DND-41 (cell line): ENCODE measurements at regions not wholly inside any gene's neighbourhood (a gene's known extent, or its start where the extent isn't known, plus 50 kb on each side); places are given as distances from the start of the nearest gene placed in this dataset.

Experiments
- ATAC-seq: fragments of 200-7000 bp; cut with Tn5 transposase; 3 replicates; pipeline ENCODE4 v1.9.1; 2021; ENCODE audit warnings: low read depth; ENCODE audit not compliant: insufficient read depth
- DNase-seq: peaks from one replicate; pipeline ENCODE4 v3.0.0-alpha.2; 2020
- H2AFZ ChIP-seq: 2 replicates; pipeline ENCODE4 v1.6.0; 2012; ENCODE audit warnings: low read depth, low read length
- H3K27ac ChIP-seq: 2 replicates; pipeline ENCODE4 v1.5.1; 2012; ENCODE audit warnings: low read length, inconsistent platforms
- H3K27me3 ChIP-seq: fragments of 200-600 bp; sonication (generic); 2 replicates; pipeline ENCODE4 v1.6.0; 2012; ENCODE audit warnings: low read length, mild to moderate bottlenecking, inconsistent platforms; ENCODE audit not compliant: insufficient read depth, poor library complexity
- H3K36me3 ChIP-seq: 2 replicates; pipeline ENCODE4 v1.5.1; 2012; ENCODE audit warnings: low read length, inconsistent platforms; ENCODE audit not compliant: insufficient read depth
- H3K4me1 ChIP-seq: 2 replicates; pipeline ENCODE4 v1.5.1; 2012; ENCODE audit warnings: mild to moderate bottlenecking, low read length; ENCODE audit not compliant: insufficient read depth
- H3K4me2 ChIP-seq: 2 replicates; pipeline ENCODE4 v1.6.0; 2012; ENCODE audit warnings: mild to moderate bottlenecking, moderate library complexity, low read length, inconsistent platforms; ENCODE audit not compliant: insufficient read depth
- H3K4me3 ChIP-seq, 2 experiments: fragments of 200-600 bp in 1 of 2; shearing (Covaris generic) in 1 of 2; 2 replicates each; pipeline ENCODE4 v1.5.1; 2012 to 2016; ENCODE audit warnings: inconsistent platforms in 2 of 2, low read length in 2 of 2, mild to moderate bottlenecking in 2 of 2, low read depth in 1 of 2, moderate library complexity in 1 of 2
- H3K79me2 ChIP-seq: 2 replicates; pipeline ENCODE4 v1.6.0; 2012; ENCODE audit warnings: low read length, inconsistent platforms; ENCODE audit not compliant: insufficient read depth
- H3K9ac ChIP-seq: 2 replicates; pipeline ENCODE4 v1.6.0; 2012; ENCODE audit warnings: low read depth, mild to moderate bottlenecking, inconsistent platforms, low read length, moderate library complexity
- H3K9me3 ChIP-seq: 2 replicates; pipeline ENCODE4 v1.5.1; 2012; ENCODE audit warnings: low read length, moderate library complexity, mild to moderate bottlenecking, inconsistent platforms; ENCODE audit not compliant: insufficient read depth, severe bottlenecking
- H4K20me1 ChIP-seq: 2 replicates; pipeline ENCODE4 v1.6.0; 2012; ENCODE audit warnings: low read length; ENCODE audit not compliant: insufficient read depth
- CTCF ChIP-seq: IDR thresholded peaks from 2 replicates; pipeline ENCODE4 v1.5.1; 2012; ENCODE audit warnings: borderline replicate concordance, low read length, moderate library complexity, mild to moderate bottlenecking; ENCODE audit not compliant: poor library complexity, severe bottlenecking; ENCODE audit errors: extremely low read depth
- EZH2 ChIP-seq: IDR thresholded peaks from 3 replicates; pipeline ENCODE4 v1.6.1; 2012; ENCODE audit warnings: borderline replicate concordance, low read depth, mild to moderate bottlenecking, moderate library complexity, low read length, inconsistent platforms; ENCODE audit not compliant: severe bottlenecking

- Histone ChIP-seq H3K4me2 (no peak overlapping the region), H2AFZ (no peak overlapping the region), H3K9ac (no peak overlapping the region), H3K4me1 (no peaks in the 10 kb centered on the region), H3K36me3 (no peaks in the 10 kb centered on the region), H3K4me3 (no peak overlapping the region), H3K27me3 (no peaks in the 10 kb centered on the region), H3K9me3 (no peaks in the 10 kb centered on the region), H3K27ac (no peak overlapping the region), H4K20me1 (no peaks in the 10 kb centered on the region), H3K79me2 (no peaks in the 10 kb centered on the region)
- TF ChIP-seq CTCF (no peak), EZH2 (no peak)
- no peak for ATAC-seq
- no peak for DNase-seq
Measured at GRCh38 chr6:132961610-132962009, 147.2 kb downstream of the RPS12 start.

DNA sequence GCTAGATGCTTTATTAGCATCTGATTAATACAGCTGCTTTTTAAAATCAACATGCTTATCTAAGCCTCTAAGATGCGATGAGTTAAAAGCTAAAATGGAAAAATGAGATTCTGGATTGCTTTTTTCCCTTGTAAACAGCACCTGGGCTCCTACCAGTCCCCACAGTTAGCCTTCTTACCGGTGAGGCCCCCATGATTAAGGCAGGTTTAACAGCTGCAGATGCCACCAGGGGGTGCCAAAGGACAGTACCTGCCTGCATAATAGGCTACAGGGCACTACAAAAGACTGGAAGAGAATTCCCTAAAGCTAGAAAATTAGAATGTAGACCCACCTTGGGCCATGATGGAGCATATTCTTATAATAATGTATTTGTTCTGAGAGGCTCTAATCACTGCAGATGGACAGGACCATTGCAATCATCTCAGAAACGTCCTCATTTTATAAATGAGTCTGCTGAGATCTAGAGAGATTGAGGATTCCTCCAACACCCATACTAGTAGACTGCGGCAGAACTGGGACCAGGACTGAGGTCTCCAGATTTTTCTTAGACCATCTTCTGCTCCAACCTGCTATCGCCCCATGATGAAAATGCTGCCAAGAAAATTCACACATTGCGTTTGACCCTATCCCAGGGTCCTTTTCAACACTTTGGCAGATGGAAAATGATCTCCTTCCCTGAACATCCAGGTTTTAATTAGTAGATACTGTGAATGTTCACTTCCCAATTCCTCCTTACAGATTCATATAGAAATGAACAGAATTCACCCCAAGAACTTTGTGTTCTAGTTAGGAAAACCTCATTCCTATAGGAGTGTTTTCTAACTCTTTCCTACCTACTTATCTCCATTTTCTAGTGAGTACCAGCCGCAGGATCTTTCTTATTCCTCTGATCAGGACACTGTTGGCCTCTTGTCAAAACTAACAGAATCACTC is 148.8 kb downstream of the RPS12 start:
- no peak overlapping the region for H3K27ac ChIP-seq
- no peaks in the 10 kb centered on the region for H3K79me2 ChIP-seq
- H3K9me3 ChIP-seq = no peaks in the 10 kb centered on the region
- DNase-seq = peak; percentile 66
- no peaks in the 10 kb centered on the region for H4K20me1 ChIP-seq
- H3K4me2 ChIP-seq = no peak overlapping the region
- no peak for TF ChIP-seq EZH2
- TF ChIP-seq CTCF = peak; percentile 84
- ATAC-seq = peak; percentile 99
- H3K4me3 ChIP-seq = no peak overlapping the region
- H3K9ac ChIP-seq = no peak overlapping the region
- H2AFZ ChIP-seq = no peak overlapping the region
- no peaks in the 10 kb centered on the region for H3K36me3 ChIP-seq
- no peaks in the 10 kb centered on the region for H3K27me3 ChIP-seq
- no peaks in the 10 kb centered on the region for H3K4me1 ChIP-seq

GRCh38 chr6:132964101-132964867 is 149.9 kb downstream of the RPS12 start:
- Histone ChIP-seq H3K9ac (no peak overlapping the region), H3K4me1 (no peaks in the 10 kb centered on the region), H3K79me2 (no peaks in the 10 kb centered on the region), H4K20me1 (no peaks in the 10 kb centered on the region), H3K27me3 (no peaks in the 10 kb centered on the region), H3K27ac (no peak overlapping the region), H3K9me3 (no peaks in the 10 kb centered on the region), H3K4me2 (no peak overlapping the region), H2AFZ (no peak overlapping the region), H3K36me3 (no peaks in the 10 kb centered on the region), H3K4me3 (no peak overlapping the region)
- no peak for TF ChIP-seq CTCF
- no peak for TF ChIP-seq EZH2
- ATAC-seq (no peak), DNase-seq (no peak)
